ES-I3 (cell line): ENCODE measurements at regions not wholly inside any gene's neighbourhood (a gene's known extent, or its start where the extent isn't known, plus 50 kb on each side); places are given as distances from the start of the nearest gene placed in this dataset.

Experiments
- H3K36me3 ChIP-seq: 2 replicates; pipeline ENCODE4 v1.6.1; 2013; ENCODE audit warnings: mild to moderate bottlenecking, low read length, control low read depth, moderate library complexity; ENCODE audit not compliant: insufficient read depth
- H3K4me1 ChIP-seq: 2 replicates; pipeline ENCODE4 v1.6.1; 2013; ENCODE audit warnings: mild to moderate bottlenecking, control low read depth, low read length; ENCODE audit not compliant: insufficient read depth
- H3K9ac ChIP-seq: 2 replicates; pipeline ENCODE4 v1.6.1; 2013; ENCODE audit warnings: low read depth, mild to moderate bottlenecking, low read length, moderate library complexity
- H3K9me3 ChIP-seq: 2 replicates; pipeline ENCODE4 v1.6.1; 2013; ENCODE audit warnings: mild to moderate bottlenecking, low read length, moderate library complexity; ENCODE audit not compliant: control insufficient read depth, insufficient read depth

DNA sequence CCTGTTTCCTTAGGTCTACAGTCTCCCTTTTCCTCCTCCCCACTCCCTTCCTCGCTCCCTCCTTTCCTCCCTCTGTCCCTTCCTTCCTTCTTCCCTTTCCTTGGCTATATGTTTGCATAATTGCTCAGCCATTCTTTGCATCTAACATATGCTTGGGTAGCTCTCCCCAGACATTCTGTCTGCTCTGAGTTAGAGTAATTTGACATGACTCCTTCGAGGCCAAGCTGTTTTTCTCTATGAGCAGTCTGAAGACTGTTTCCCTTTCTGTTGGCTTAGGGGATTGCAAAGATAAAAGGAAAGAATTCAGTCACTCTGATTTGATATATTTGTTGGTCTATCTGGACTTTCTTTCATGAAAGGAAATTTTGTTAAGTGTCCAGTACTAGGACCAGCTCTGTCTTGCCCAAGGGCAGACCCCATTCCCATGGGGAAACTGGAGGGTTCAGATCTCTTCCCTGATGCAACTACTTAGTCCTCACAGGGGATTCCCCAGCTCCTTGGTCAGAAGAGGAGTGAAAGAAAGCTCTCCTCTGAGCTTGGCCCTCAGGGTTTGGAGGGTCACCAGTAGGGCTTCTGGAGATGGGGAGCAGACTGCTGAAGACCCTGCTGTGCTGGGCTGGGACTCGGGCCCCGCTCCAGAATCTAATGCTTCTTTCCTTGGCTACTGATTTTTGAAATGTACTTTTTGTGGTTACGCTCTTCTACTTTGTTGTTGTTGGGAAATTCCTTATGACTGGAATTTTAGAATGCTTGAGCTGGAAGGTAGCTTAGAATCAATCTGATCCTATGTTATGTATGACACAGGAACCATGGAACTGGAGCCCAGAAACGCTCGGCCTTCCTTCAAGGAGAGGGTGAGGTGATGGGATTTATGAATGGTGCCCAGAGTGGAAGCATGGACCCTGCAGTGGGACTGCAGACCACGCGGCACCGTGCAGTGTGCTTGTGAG lies 63.7 kb upstream of the SLC22A23 start:
- no peak overlapping the region for H3K9ac ChIP-seq
- H3K9me3 ChIP-seq: no peaks in the 10 kb centered on the region; the same call in 1 of the 2 replicates
- peaks cover 5% of the 10 kb centered on the region for H3K4me1 ChIP-seq
- no peaks in the 10 kb centered on the region for H3K36me3 ChIP-seq

DNA sequence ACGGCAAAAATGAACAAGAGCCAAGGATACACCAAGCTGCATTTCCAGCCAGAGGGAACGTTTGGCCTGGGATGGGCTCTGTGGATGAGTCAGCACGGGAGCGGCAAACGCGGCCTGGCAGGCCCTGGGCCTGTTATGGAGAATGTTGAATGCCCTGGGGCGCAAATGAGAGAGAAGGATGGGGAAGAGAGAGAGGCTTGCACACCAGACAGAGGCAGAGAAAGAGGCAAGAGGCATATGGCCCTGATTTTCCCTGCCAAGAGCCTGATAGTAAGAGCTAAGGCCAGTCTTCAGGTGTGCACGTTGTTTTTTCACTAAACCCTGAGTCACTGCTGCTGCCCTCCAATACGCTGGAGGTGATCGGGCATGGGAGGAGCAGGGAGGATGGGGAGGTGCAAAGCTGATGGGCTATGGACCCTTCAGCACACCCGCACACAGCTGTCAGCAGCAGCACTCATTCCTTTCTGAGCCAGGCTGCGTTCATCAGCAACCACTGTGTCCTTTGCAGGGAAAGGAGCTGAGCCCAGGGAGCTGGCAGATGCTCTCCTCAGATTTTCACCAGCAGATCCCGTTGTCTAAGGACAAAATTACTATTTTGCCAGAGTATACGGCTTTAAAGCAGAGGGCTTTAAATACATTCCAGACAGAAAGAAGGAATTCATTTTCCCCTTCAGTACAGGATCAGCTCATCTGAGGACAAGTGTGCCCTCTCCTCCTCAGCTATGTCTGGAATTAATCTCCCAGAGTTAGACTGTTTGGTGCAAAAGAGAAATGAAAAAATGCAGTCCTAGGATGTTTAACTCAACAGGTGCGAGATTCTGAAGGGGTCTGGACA lies 61.7 kb upstream of the SLC22A23 start:
- 0 out of 2 replicates have a peak overlapping the region, but pooled peaks have one; percentile 5 for H3K9ac ChIP-seq
- peaks cover 5% of the 10 kb centered on the region for H3K4me1 ChIP-seq
- H3K9me3 ChIP-seq: no peaks in the 10 kb centered on the region; the same call in 1 of the 2 replicates
- H3K36me3 ChIP-seq: no peaks in the 10 kb centered on the region

DNA sequence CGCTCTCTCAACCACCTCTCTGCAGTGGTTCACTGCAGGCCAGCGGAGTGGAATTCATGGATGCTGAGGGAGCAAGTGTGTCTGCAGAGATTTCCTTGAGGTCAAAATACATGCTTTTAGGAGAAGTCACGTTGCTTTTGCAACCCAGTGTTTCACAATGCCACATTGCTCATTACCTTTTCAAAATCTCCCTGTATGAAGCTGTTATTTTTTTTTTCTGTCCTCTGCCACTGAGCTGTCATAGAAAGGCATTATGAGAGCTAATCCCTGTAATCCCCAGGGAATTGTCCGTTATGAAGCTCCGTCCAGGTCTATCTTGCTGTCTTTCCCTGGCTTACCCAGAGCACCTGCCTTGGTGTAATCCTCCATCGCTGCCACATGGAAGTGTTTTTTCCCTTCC lies 60.5 kb upstream of the SLC22A23 start:
- Histone ChIP-seq H3K9me3 (no peaks in the 10 kb centered on the region; the same call in 1 of the 2 replicates), H3K4me1 (peaks cover 5% of the 10 kb centered on the region), H3K36me3 (no peaks in the 10 kb centered on the region), H3K9ac (no peak overlapping the region)

DNA sequence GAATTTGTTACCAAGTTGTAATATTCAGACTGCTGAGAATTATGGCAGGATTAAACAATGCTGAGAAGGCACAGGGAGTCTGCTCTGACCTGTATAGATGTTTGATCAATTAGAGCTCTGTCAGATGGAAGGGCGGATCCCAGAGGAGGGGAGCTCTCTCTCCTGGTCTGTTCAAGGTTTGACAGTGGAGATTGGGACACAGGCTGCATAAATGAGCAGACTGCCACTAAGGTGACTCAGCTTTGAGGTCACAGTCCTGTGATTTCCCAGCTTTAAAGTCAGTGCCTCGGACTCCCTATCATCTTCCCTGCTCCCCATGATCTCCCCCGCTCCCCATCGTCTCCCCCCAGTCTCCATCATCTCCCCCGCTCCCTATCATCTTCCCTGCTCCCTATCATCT lies 59.2 kb upstream of the SLC22A23 start:
- H3K4me1 ChIP-seq: peaks cover 15% of the 10 kb centered on the region
- no peaks in the 10 kb centered on the region for H3K36me3 ChIP-seq
- no peaks in the 10 kb centered on the region; the same call in 1 of the 2 replicates for H3K9me3 ChIP-seq
- H3K9ac ChIP-seq: no peak overlapping the region

DNA sequence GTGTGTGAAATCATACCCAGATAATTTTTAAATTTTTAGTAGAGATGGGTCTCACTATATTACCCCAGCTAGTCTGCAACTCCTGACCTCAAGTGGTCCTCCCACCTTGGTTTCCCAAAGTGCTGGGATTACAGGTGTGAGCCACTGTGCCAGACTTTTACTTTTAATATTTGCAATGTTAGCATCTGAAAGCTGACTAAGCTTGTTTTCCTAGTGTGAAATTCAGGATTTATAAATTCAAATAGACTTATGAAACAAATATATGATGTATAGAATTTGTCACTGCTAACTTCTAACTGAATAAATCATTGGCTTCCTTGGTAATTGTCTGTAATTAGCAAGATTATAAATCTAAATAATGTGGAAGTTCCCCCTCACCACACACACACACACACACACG lies 58.8 kb upstream of the SLC22A23 start:
- no peak overlapping the region for H3K9ac ChIP-seq
- H3K36me3 ChIP-seq: no peaks in the 10 kb centered on the region
- peaks cover 19% of the 10 kb centered on the region for H3K4me1 ChIP-seq
- no peaks in the 10 kb centered on the region; the same call in 1 of the 2 replicates for H3K9me3 ChIP-seq

DNA sequence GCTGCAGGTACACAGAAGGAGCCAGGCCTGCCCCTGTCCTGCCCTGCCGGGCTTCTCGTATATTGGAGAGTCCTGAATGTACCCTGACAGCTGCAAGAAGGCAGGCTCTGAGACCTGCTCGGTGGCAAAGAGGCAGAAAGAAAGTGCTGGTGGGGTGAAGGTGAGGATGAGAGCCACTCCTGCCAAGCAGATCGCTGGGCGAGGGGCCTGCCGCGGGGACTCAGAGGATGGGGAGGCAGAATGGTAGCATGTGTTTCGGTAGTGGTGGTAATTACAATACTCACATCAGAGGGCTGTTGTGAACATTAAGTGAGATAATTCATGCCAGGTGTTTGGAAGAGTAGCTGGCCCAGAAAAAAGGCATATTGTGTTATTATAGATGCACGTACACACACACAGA lies 56.6 kb upstream of the SLC22A23 start:
- no peak overlapping the region for H3K9ac ChIP-seq
- no peaks in the 10 kb centered on the region for H3K36me3 ChIP-seq
- no peaks in the 10 kb centered on the region for H3K9me3 ChIP-seq
- H3K4me1 ChIP-seq: peaks cover 20% of the 10 kb centered on the region

DNA sequence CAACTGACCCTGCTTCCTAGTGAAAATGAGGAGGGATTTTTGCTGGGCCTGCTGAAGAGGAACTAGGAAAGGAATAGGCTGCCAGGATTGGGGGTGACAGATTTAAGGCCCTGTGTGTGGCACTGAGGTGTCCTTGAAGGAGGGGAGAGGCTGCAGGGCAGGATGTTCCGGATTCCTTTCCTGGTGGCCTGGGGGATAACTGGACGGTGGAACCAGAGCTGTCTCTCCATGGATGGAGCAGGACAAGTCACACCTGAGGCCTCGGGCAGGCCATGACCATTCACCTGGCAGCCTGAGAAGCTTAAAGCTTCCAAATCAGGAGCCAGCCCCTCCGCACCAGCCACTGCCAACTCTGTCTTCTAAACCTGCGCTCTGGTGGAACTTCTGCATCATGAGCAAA lies 56.0 kb upstream of the SLC22A23 start:
- Histone ChIP-seq H3K9me3 (no peaks in the 10 kb centered on the region), H3K4me1 (peaks cover 18% of the 10 kb centered on the region), H3K36me3 (no peaks in the 10 kb centered on the region), H3K9ac (no peak overlapping the region)

DNA sequence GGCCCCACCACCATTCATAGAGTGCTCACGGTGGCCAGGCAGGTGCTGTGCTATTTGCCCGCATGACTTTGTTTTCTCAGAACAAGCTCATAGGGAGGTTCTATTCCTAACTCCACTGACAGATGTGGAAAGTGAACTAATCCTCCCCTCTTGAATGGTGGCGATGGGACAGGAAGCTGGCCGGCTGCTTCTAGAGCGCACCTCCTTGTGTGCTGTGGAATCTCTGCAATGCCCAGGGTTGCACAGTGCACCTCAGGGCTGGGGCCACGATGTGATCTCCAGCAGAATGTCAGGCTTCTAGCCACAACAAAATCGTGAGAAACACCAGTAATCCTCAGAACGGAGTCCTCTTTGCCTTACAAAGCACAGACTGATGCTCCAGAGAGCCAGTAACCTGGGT lies 53.8 kb upstream of the SLC22A23 start:
- Histone ChIP-seq H3K4me1 (peaks cover 18% of the 10 kb centered on the region), H3K36me3 (no peaks in the 10 kb centered on the region), H3K9me3 (no peaks in the 10 kb centered on the region), H3K9ac (no peak overlapping the region)

DNA sequence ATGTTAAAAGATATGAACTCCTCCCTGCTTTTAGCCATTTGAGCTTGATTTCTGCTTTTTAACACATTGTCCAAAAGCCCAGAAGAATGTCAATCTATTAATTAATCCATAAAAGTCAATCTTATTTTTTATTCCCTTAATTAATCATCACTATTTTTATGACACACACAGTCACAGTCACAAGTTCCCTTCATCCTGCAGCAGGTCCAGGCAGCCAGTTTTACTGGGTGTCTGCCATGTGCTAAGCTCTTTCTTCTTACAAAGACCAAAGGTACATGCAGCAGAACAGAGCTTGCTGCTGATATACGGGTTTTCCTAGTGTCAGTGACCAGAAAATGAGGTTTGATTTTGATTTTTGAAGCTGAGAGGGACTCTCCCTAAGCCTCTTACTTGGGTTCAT lies 53.3 kb upstream of the SLC22A23 start:
- no peaks in the 10 kb centered on the region for H3K36me3 ChIP-seq
- no peaks in the 10 kb centered on the region for H3K9me3 ChIP-seq
- no peak overlapping the region for H3K9ac ChIP-seq
- H3K4me1 ChIP-seq: peaks cover 18% of the 10 kb centered on the region

DNA sequence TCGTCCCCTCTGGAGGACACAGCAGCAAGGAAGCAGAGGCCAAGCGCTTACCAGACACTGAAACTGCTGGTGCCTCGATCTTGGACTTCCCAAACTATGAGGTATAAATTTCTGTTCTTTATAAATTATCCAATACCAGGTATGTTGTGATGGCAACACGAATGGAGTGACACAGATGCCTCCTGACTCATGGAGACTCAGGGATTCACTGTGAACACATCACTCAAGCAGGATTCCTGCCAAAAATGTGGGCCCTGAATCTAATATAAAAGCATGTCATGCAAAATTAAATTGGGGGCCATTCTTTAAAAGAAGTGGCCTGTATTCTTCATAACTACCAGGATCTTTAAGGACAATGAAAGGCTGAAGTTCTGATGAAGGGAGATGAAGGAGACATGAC lies 52.5 kb upstream of the SLC22A23 start:
- no peaks in the 10 kb centered on the region for H3K9me3 ChIP-seq
- no peak overlapping the region for H3K9ac ChIP-seq
- H3K36me3 ChIP-seq: no peaks in the 10 kb centered on the region
- peaks cover 18% of the 10 kb centered on the region for H3K4me1 ChIP-seq

DNA sequence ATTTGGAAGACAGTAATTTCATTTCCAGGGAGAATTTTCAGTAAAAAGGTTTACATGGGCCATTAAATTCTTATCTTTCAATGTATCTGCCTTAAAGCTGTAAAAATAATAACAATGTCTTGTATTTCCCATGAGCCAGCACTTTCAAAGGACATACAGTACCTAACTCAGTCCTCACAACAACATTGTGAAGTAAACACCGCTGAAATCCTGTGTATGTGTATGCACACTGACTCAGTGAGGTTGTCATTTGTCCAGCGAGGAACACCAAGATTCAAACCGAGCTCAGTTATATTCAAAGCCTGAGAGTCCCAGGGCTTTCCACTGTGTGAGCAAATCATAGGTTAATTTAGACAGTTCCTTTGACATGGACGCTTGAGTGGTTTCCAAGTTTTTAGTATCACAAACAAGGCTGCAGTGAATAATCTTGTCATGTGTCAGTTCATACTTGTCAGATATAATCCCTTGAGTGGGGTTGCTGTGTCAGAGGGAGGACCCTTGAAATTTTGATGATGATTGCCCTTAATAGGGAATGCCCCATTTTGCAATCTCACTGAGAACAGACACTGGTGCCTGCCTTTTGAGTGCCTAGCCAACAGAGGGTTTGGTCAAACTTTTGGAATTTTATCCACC lies 50.0 kb upstream of the SLC22A23 start:
- no peaks in the 10 kb centered on the region for H3K36me3 ChIP-seq
- H3K9ac ChIP-seq: no peak overlapping the region
- H3K9me3 ChIP-seq: no peaks in the 10 kb centered on the region
- peaks cover 17% of the 10 kb centered on the region for H3K4me1 ChIP-seq
